CD4-positive, alpha-beta T cell treated with Interleukin-4 for 1 hour (primary cell): ENCODE measurements at regions not wholly inside any gene's neighbourhood (a gene's known extent, or its start where the extent isn't known, plus 50 kb on each side); places are given as distances from the start of the nearest gene placed in this dataset.
"Not testable (repeated sequence)": the region's sequence is repeated elsewhere in the genome, so short reads cannot be mapped to it uniquely, and the experiment has no call there.

Experiments used
- DNase-seq, 2 donors: peaks; one replicate each; pipeline ENCODE4 v3.0.0-alpha.2; 2020 to 2022

DNA sequence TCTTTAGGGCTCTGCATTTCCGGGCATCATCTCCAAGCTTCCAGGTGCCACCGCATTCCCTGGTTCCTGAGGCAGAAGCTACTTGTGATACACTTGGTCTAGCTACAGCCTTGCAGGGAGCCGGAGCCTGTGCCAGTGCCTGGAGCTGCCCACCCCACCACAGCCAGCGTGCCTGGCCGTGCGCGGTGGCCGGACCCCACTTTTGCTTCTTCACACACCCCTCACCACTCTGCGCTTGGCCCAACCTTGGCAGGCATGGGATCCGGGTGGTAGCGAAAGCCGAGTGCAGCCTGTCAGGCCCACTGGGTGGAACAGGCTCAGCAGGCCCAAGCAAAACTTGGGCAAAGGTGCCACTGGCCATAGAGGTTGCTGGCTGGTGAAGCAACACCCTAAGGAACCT, 823.7 kb downstream of the GLUD2 start:
- DNase-seq: no peak

- DNase-seq: no peak
Observed at GRCh38 chrX:121876305-121876704, 828.9 kb downstream of the GLUD2 start.

GRCh38 chrX:121877337-121877736, 829.9 kb downstream of the GLUD2 start:
- DNase-seq: not testable (repeated sequence)

GRCh38 chrX:121886557-121886956, 839.1 kb downstream of the GLUD2 start:
- DNase-seq: no peak

- DNase-seq: no peak
Observed at GRCh38 chrX:121894756-121895155, 847.3 kb downstream of the GLUD2 start.

DNA sequence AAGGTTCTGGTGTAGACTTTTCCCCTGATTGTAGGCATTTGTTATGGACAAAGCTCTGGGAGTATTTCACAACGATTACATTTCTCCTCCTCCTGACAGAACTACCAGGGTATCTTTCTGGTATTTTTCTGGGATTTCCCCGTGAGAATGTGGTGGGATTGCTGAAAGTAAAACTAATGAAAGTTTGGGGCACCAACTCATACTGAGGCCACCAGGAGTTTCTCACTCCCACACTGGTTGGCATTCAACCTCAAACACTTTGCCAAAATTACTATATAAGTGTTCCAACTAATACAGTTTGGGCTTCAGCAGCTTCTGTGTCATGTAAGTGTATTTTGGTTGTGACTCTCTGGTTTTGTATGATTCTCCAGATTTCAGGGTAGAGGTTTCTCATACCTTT, 855.1 kb downstream of the GLUD2 start:
- no peak for DNase-seq

- no peak for DNase-seq
Observed at GRCh38 chrX:121903961-121904360, 856.6 kb downstream of the GLUD2 start.

- DNase-seq: no peak
Observed at GRCh38 chrX:121921258-121921657, 873.8 kb downstream of the GLUD2 start.

DNA sequence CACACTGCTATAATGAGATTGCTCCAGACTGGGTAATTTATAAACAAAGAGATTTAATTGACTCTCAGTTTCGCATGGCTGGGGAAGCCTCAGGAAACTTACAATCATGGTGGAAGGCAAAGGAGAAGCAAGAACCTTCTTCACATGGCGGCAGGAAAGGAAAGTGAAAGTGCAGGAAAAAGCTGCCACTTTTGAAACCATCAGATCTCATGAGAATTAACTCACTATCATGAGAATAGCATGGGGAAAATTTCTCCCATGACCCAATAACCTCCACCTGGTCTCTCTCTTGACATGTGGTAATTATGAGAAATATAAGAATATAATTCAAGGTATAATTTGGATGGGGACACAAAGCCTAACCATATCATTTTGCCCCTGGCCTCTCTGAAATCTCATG, 884.2 kb downstream of the GLUD2 start:
- no peak for DNase-seq

GRCh38 chrX:121932688-121933087, 885.3 kb downstream of the GLUD2 start:
- DNase-seq: no peak

GRCh38 chrX:121949041-121949760, 901.8 kb downstream of the GLUD2 start:
- DNase-seq: no peak

GRCh38 chrX:121958886-121959285, 911.5 kb downstream of the GLUD2 start:
- DNase-seq: no peak

GRCh38 chrX:121975671-121976070, 928.3 kb downstream of the GLUD2 start:
- no peak for DNase-seq

- DNase-seq: no peak
Observed at GRCh38 chrX:121987163-121987562, 939.8 kb downstream of the GLUD2 start.

DNA sequence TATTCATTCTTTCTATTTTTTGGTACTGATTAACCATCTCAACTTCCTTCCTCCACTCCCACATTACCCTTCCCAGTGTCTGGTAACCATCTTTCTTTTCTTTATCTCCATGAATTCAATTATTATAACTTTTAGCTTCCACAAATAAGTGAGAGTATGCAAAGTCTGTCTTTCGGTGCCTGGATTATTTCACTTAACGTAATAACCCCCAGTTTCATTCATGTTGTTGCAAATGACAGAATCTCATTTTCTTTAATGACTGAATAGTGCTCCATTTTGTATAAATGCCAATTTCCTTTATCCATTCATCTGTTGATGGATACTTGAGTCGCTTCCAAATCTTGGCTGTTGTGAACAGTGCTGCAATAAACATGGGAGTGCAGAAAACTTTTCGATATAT, 940.4 kb downstream of the GLUD2 start:
- no peak for DNase-seq

DNA sequence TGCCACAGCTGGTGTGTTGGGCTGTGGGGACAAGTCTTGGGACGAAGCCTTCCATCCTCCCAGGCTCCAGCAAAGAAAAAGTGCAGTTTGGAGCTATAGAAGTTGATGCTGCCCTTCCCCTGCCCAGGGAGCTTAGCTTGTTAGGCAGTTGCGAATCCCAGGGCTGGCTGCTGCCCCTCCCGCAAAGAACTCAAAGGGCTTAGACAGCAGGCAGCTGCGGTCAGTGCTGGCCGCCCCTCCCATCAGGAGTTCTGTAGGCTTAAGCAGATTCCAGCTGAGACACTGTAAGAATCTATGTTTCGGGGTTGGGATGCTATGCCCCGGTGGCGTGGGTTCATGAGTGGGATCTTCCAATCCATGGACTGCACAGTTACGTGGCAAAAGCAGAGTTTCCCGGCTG, 956.7 kb downstream of the GLUD2 start:
- no peak for DNase-seq

- DNase-seq: no peak
Observed at GRCh38 chrX:122026665-122027064, 979.3 kb downstream of the GLUD2 start.

DNA sequence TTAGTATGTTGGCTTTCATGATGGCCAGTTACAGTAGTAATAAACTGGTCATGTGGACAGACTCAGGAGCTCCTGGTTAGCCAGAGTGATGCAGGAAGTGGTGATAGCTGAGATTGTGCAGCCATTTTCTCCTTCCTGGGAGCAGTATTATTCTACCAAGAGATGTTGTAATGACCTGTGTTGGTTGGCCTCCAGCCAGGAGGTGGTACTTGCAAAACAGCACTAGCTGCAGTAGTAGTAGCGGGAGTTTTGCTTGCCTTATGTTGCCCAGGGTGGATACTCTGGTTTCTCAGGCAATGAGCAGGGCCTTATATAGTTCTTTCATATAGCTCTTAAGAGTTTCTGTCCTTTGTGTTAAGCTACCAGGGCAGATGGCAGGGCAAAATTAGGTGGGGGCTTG, 998.8 kb downstream of the GLUD2 start:
- no peak for DNase-seq

GRCh38 chrX:122046815-122047214, 999.4 kb downstream of the GLUD2 start:
- no peak for DNase-seq

GRCh38 chrX:122047261-122047660, 999.9 kb downstream of the GLUD2 start:
- no peak for DNase-seq

DNA sequence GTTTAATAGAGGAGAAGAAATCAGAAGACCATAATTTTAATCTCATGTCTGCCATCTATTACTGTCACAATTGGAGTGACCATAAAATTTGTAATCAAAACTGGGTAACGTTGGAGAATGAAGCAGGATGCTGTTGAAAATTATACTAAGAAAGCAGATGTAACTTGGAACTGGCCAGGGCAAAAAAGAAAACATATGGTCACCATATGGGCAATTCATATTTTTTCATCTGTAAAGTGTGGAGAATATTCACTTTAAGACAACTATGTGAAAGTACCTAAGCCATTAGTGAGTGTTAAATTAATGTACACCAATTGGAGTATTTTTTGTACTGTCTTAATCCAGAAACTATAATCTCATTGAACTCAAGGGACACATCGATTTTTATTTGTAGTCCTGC, 1008.0 kb downstream of the GLUD2 start:
- no peak for DNase-seq

DNA sequence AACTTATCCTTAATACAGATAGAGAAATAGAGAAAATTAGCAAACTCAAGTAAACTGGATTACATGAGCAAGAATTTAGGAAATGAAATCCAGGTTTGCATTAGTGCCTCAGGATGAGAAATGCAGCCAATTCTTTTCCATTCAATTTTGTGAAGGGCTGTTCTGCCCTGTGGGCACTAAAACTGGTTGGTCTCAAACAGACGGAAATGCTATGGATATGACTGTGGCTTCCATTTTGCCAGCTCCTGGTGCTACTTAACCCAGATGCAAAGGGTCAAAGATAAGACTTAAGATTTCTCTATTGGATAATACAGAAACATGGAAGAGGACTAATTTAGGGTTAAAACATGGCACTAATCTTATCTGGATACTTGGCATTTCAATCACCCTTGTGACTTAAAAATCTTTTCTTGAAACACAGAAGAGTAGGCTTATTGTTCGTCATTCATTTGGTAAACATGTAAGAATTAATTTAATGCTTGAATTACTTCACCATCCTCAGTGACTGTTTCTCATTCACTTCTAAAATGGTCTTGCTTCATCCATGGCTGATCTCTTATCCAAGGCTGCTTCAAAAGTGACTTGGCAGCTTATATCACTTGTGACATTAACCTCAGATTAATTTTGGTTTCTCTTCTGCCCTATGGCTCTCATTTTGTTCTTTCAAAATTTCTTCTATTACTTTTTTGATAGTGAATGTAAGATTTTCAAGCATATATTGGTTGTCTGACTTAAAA, 1008.7 kb downstream of the GLUD2 start:
- no peak for DNase-seq

GRCh38 chrX:122076241-122076640, 1028.8 kb downstream of the GLUD2 start:
- DNase-seq: no peak

GRCh38 chrX:122078079-122078478, 1030.7 kb downstream of the GLUD2 start:
- no peak for DNase-seq

DNA sequence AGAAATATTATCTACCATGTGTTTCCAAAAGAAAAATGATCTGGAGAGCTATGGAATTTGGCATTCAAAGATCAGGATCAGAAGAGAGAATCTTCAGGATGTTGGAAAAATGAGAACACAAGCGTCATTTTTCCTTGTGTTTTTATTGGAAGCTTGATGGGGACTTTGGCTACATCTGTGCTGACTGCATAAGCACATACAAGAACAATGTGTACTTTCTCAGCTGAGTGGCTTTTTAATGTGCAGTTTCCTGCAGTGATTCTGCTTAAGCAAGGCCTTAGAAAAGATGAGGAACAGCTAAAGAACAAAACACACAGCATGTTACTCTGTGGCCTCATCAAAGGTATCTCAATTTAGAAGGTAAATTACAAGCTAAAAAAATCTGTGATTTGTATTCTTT, 1039.9 kb downstream of the GLUD2 start:
- DNase-seq: no peak
